Activated naive CD8-positive, alpha-beta T cell treated with anti-CD3 and anti-CD28 coated beads, Interleukin-2, amount 10 ng/mL, durations not matched to agents 7 days and 5 days (primary cell): ENCODE measurements at regions not wholly inside any gene's neighbourhood (a gene's known extent, or its start where the extent isn't known, plus 50 kb on each side); places are given as distances from the start of the nearest gene placed in this dataset.
"Not testable (repeated sequence)": the region's sequence is repeated elsewhere in the genome, so short reads cannot be mapped to it uniquely, and the experiment has no call there.

ENCODE experiments used
- ATAC-seq: fragments of 150-1000 bp; cut with Tn5 transposase; one replicate; pipeline ENCODE4 v1.10.0; 2021; ENCODE audit warnings: low read depth, moderate library complexity
- POLR2A ChIA-PET: fragments of 350-600 bp; sonication (Branson Sonifier 250); formaldehyde crosslinking; loops from one replicate; lab custom pipeline; 2021; ENCODE audit warnings: antibody characterized with exemption; lab: Charles Lee
- DNase-seq: peaks from one replicate; pipeline ENCODE4 v3.0.0; 2021
- H3K27ac Mint-ChIP-seq: one replicate; pipeline ENCODE4 v1.8.0; 2022; ENCODE audit warnings: mild to moderate bottlenecking, mixed read lengths
- H3K27me3 Mint-ChIP-seq: one replicate; pipeline ENCODE4 v1.8.0; 2022; ENCODE audit warnings: mild to moderate bottlenecking, moderate library complexity, mixed read lengths
- H3K36me3 Mint-ChIP-seq: one replicate; pipeline ENCODE4 v1.8.0; 2021; ENCODE audit warnings: mild to moderate bottlenecking, mixed read lengths
- H3K4me1 Mint-ChIP-seq: one replicate; pipeline ENCODE4 v1.8.0; 2021; ENCODE audit warnings: mixed read lengths
- H3K4me3 Mint-ChIP-seq: one replicate; pipeline ENCODE4 v1.8.0; 2022; ENCODE audit warnings: mild to moderate bottlenecking, moderate library complexity, mixed read lengths
- H3K9me3 Mint-ChIP-seq: one replicate; pipeline ENCODE4 v1.8.0; 2021; ENCODE audit warnings: mixed read lengths

DNA sequence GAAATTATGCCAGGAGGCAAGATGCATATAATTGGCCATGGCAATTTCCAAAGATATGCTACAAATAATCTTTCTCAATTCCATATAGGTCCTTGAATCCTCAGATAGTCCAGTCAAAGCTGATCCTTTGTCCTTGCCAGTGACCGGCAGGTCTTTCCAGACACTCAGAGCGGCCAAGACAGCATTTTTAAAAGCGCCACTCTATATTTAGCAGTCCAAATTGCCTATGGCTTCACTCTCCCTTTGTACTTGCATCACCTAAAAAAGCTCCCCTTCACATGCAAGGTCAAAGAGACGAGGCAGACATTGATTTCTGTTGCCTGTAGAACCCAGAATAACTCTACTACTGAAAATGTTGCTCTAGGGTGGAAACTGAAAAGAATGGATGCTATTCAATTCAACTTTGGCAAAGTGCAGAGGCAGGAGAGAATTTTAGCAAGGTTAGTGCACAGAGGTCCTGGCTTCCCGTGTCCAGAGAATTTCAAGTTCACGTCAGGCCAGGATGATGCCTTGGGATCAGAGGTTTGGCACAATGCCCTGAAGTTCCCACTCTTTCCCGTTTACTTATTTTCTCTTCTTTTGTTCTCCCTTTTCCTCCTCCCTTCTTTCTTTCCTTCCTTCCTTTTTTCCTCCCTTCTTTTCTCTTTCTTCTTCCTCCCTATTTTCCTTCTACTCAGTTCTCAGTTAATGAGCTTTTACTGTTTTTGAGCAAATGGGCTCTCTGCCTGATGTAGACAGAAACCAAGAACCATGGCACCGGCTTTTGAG is 108.5 kb downstream of the KCNK1 start:
- H3K27ac Mint-ChIP-seq, result no peak overlapping the region
- ATAC-seq (no peak), DNase-seq (no peak)
- no peaks in the 10 kb centered on the region for H3K4me1 Mint-ChIP-seq
- H3K9me3 Mint-ChIP-seq, result no peaks in the 10 kb centered on the region
- POLR2A ChIA-PET, result no interaction called here
- H3K36me3 Mint-ChIP-seq, result no peaks in the 10 kb centered on the region
- H3K27me3 Mint-ChIP-seq, result peaks cover 2% of the 10 kb centered on the region
- H3K4me3 Mint-ChIP-seq, result no peak overlapping the region

DNA sequence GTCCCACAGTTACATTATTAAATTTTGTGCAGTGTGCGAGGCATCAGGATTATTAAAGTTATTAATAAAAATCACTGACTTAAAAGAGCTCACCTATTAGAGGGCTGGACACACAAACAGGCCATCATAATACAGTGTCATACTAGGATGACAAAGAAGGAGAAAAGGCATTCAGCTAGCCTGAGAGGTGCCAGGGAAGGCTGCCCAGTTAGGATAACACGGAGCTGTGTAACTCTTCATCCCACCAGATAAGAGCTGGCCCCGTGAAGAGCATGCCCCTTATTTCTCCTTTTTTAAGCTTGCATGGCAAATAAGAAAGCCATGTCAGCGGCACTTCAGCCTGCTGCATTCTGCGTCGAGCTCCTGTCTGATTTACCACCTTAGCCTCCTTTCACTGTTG is 109.5 kb downstream of the KCNK1 start:
- no peak for DNase-seq
- POLR2A ChIA-PET, result no interaction called here
- no peak overlapping the region for H3K27ac Mint-ChIP-seq
- H3K4me3 Mint-ChIP-seq, result no peak overlapping the region
- H3K4me1 Mint-ChIP-seq, result no peaks in the 10 kb centered on the region
- no peaks in the 10 kb centered on the region for H3K9me3 Mint-ChIP-seq
- H3K36me3 Mint-ChIP-seq, result no peaks in the 10 kb centered on the region
- H3K27me3 Mint-ChIP-seq, result peaks cover 2% of the 10 kb centered on the region
- ATAC-seq, result no peak

DNA sequence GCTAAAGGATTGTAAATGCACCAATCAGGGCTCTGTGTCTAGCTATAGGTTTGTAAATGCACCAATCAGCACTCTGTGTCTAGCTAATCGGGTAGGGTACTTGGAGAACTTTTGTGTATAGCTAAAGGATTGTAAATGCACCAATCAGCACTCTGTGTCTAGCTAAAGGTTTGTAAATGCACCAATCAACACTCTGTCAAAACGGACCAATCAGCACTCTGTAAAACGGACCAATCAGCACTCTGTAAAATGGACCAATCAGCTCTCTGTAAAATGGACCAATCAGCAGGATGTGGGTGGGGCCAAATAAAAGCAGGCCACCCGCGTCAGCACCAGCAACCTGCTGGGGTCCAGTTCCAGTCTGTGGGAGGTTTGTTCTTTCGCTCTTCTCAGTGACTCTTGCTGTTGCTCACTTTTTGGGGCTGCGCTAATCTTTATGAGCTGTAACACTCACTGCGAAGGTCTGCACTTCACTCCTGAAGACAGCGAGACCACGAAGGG is 110.3 kb downstream of the KCNK1 start:
- H3K27ac Mint-ChIP-seq, H3K4me1 Mint-ChIP-seq, POLR2A ChIA-PET, H3K4me3 Mint-ChIP-seq, ATAC-seq, H3K9me3 Mint-ChIP-seq, DNase-seq, H3K36me3 Mint-ChIP-seq, H3K27me3 Mint-ChIP-seq: not testable (repeated sequence)

DNA sequence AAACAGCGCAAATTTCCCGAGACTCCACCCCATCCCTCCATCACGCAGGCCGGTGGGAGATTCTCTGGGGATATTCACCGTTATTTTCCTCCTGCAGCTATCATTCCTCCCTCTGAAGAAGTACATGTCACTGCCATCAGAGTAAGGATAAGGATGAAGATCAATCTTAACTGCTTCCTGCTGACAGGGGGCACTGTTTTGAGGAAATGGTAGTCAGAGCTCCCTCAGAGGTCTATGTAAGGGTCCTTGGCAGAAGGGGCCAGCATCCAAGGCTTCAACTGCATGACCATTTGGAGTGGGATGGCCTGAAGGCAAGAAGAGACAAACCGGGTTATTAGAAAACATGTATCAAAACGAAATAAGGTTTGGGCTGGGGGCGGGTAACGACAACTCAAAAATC is 111.5 kb downstream of the KCNK1 start:
- ATAC-seq (no peak), DNase-seq (no peak)
- H3K36me3 Mint-ChIP-seq, result no peaks in the 10 kb centered on the region
- H3K4me3 Mint-ChIP-seq, result no peak overlapping the region
- peaks cover 2% of the 10 kb centered on the region for H3K27me3 Mint-ChIP-seq
- H3K9me3 Mint-ChIP-seq, result no peaks in the 10 kb centered on the region
- H3K27ac Mint-ChIP-seq, result no peak overlapping the region
- no peaks in the 10 kb centered on the region for H3K4me1 Mint-ChIP-seq
- POLR2A ChIA-PET, result no interaction called here

DNA sequence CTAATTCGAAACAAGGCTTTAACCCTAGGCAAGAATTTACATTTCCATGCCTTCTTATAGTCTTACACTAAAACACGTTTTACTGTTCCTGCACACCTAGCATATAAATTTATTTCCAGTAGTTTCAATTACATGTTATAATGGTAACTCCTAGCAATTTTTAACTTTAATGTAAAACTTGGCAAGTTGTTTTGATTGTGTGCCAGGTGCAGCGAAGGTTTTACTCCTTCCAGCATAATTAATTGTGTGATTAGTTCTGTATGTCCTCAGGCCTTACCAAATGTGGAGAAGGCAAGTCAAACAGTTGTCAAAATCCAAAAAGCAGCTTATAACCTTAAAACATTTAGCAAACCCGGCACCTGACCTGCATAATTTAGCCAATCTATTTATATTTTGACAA is 114.8 kb downstream of the KCNK1 start:
- H3K4me3 Mint-ChIP-seq, result no peak overlapping the region
- no peak overlapping the region for H3K27ac Mint-ChIP-seq
- H3K4me1 Mint-ChIP-seq, result no peaks in the 10 kb centered on the region
- no peaks in the 10 kb centered on the region for H3K27me3 Mint-ChIP-seq
- H3K9me3 Mint-ChIP-seq, result no peaks in the 10 kb centered on the region
- ATAC-seq, result no peak
- POLR2A ChIA-PET, result no interaction called here
- no peak for DNase-seq
- H3K36me3 Mint-ChIP-seq, result no peaks in the 10 kb centered on the region

DNA sequence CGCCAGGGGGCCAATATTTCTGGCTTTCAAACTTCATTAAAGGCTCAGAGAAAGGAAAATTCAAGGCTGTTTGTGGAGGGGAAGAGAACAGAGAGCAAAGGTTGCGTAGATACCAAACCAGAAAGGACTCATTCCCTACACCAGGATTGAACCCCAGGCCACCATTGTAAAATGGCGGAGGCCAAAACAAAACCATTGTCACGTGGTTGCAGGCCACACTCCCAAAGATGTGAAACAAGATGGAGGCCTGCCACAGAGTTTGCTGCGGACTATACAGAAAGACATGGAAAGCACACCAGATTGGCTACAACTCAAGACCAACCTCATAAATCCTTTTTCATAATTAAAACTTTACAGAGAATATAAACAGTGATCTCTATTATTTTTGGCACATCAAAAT is 116.5 kb downstream of the KCNK1 start:
- Mint-ChIP-seq H3K9me3 (no peaks in the 10 kb centered on the region), H3K27me3 (no peaks in the 10 kb centered on the region), H3K4me1 (no peaks in the 10 kb centered on the region), H3K36me3 (no peaks in the 10 kb centered on the region), H3K27ac (no peak overlapping the region), H3K4me3 (no peak overlapping the region)
- ATAC-seq (no peak), DNase-seq (no peak)
- POLR2A ChIA-PET, result no interaction called here

DNA sequence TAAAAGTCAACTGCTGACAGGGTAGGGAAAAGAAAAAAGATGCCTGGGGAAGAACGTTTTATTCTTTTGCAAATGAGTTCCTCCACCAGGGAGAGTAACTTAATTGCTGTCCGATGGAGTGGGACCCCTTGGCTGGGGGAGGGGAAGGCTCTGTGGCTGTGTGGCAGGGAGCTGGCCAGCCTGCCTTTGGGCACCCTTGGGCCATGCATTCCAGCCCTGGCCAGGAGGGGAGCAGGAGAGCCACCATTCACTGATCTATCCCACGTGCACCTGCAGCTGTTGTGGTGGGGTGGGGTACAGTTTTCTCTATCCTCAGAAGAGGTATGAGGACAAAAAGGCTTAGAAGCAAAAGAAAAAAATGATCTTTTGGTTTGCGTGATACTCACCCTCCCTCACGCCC is 116.9 kb downstream of the KCNK1 start:
- POLR2A ChIA-PET, result no interaction called here
- ATAC-seq, result no peak

DNA sequence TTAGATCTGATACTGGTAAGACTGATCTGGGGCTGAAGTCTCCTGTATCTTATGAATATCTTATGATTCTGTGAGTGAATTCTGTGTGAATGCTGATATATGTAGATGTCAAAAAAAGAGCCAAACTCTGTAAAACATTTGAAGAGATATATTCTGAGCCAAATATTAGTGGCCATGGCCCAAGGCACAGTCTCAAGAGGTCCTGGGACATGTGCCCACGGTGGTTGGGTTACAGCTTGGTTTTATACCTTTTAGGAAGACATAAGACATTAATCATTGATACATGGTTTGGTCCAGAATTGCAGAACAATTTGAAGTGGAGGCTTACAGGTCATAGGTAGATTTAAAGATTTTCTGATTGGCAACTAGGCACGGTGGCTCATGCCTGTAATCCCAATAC is 118.3 kb downstream of the KCNK1 start:
- Mint-ChIP-seq H3K9me3 (no peaks in the 10 kb centered on the region), H3K27me3 (no peaks in the 10 kb centered on the region), H3K4me3 (no peak overlapping the region), H3K27ac (no peak overlapping the region), H3K36me3 (no peaks in the 10 kb centered on the region), H3K4me1 (no peaks in the 10 kb centered on the region)
- POLR2A ChIA-PET, result no interaction called here
- ATAC-seq (no peak), DNase-seq (no peak)

More for the DNA sequence above, 116.9 kb downstream of the KCNK1 start:
- DNase-seq, result no peak
- Mint-ChIP-seq H3K9me3 (no peaks in the 10 kb centered on the region), H3K27me3 (no peaks in the 10 kb centered on the region), H3K4me1 (no peaks in the 10 kb centered on the region), H3K4me3 (no peak overlapping the region), H3K27ac (no peak overlapping the region), H3K36me3 (no peaks in the 10 kb centered on the region)

DNA sequence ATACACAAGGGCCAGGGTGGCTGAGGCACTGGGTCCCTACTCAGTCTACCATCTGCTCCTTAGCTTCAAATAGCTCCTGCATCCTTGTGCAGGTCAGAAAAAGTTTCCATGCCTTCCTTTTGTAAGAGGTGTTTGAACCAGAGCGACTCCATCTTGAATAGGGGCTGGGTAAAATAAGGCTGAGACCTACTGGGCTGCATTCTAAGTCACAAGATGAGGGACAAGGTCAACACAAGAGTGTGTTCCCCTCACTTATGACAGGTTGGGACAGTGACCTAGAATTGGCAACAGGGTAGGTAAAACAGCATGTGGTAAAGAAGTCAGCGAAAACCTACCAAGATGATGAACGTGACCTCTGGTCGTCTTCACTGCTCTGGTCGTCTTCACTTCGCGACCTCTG is 120.5 kb downstream of the KCNK1 start:
- no peak for ATAC-seq
- POLR2A ChIA-PET, result no interaction called here
- H3K27me3 Mint-ChIP-seq, result no peaks in the 10 kb centered on the region
- H3K9me3 Mint-ChIP-seq, result no peaks in the 10 kb centered on the region
- no peak for DNase-seq
- H3K4me3 Mint-ChIP-seq, result no peak overlapping the region
- H3K4me1 Mint-ChIP-seq, result no peaks in the 10 kb centered on the region
- H3K36me3 Mint-ChIP-seq, result no peaks in the 10 kb centered on the region
- H3K27ac Mint-ChIP-seq, result no peak overlapping the region

DNA sequence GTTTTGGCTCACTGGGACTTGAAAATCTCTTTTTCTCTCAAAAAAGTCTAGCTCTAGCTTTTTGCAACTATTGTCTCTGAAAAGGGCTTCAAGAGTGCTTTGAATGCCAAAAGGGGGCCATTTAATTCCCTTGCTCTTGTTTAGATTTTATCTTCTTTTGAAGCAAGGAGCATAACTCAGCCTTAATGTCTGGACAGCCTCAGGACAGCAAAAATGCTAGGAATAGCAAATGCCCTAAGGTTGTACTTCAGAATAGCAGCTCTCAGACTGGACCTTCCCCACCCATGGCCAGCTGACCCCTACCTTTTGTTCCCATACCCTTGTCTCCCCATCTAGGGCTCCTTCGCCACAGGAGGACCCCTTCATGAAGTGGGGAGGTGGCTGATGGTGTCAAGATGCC is 121.4 kb downstream of the KCNK1 start:
- POLR2A ChIA-PET, result no interaction called here
- Mint-ChIP-seq H3K9me3 (no peaks in the 10 kb centered on the region), H3K27ac (no peak overlapping the region), H3K27me3 (peaks cover under 1% of the 10 kb centered on the region), H3K4me3 (no peak overlapping the region), H3K4me1 (no peaks in the 10 kb centered on the region), H3K36me3 (no peaks in the 10 kb centered on the region)
- ATAC-seq (no peak), DNase-seq (no peak)

DNA sequence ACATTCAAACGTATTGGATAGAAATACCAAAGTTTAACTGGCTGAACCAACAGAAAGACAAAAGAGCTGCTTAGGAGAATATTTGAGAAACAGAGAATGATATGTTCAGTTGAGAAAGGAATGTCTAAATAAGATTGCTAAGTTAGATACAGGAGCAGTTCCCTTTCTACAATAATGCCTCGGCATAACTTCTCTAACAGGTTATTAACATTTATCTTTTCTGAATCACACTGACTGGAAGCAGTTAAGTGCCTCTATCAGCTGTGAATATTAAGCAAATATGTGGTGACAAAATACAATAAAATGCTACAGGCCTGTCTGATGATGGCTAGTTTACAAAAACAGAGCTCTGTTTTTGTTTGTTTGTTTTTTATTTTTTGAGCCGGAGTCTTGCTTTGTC is 121.9 kb downstream of the KCNK1 start:
- no peak for DNase-seq
- H3K4me1 Mint-ChIP-seq, result no peaks in the 10 kb centered on the region
- H3K27ac Mint-ChIP-seq, result no peak overlapping the region
- no peaks in the 10 kb centered on the region for H3K9me3 Mint-ChIP-seq
- H3K36me3 Mint-ChIP-seq, result no peaks in the 10 kb centered on the region
- no peak overlapping the region for H3K4me3 Mint-ChIP-seq
- H3K27me3 Mint-ChIP-seq, result peaks cover 3% of the 10 kb centered on the region
- POLR2A ChIA-PET, result no interaction called here
- ATAC-seq, result no peak

DNA sequence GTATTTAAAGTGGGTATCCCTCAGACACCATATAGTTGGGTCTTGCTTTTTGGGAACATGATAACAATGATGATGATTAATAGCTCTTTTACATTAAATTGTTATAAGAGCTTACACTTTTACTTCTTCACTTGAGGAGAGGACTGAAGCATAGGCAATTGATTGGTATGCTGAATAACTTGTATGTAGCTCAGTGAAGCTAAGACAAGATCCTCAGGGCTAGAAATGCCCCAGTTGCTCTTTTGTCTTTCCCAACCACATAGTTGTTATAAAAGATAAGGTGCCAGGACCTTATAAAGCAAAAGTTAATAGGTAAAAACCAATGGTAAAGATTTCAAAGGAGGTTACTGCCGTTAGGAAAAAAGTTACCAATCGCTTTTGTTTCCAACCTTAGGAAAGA is 123.4 kb downstream of the KCNK1 start:
- DNase-seq (no peak), ATAC-seq (no peak)
- no peak overlapping the region for H3K27ac Mint-ChIP-seq
- no peak overlapping the region for H3K4me3 Mint-ChIP-seq
- H3K4me1 Mint-ChIP-seq, result no peaks in the 10 kb centered on the region
- POLR2A ChIA-PET, result no interaction called here
- H3K27me3 Mint-ChIP-seq, result peaks cover 3% of the 10 kb centered on the region
- no peaks in the 10 kb centered on the region for H3K36me3 Mint-ChIP-seq
- H3K9me3 Mint-ChIP-seq, result no peaks in the 10 kb centered on the region

DNA sequence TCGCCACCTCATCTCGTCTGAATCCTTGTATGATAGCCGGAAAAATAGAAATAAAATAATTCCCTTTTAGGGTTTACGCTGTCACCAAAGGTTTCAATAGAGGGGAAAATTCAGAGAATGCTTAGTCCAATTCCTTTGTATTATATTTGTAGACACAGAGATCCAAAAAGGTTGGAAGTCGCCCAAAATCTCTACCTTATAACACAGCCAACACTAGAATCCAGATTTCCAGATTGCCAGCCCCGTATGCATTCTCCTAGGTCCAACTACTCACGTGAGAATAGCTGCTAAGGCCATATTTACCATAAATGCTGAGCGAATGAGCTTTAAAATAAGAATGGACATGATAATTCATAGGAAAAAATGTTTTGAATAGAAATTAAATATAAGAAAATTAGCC is 124.5 kb downstream of the KCNK1 start:
- POLR2A ChIA-PET, result no interaction called here
- H3K4me1 Mint-ChIP-seq, result no peaks in the 10 kb centered on the region
- no peak overlapping the region for H3K27ac Mint-ChIP-seq
- no peaks in the 10 kb centered on the region for H3K9me3 Mint-ChIP-seq
- no peaks in the 10 kb centered on the region for H3K36me3 Mint-ChIP-seq
- no peak for ATAC-seq
- DNase-seq, result no peak
- no peak overlapping the region for H3K4me3 Mint-ChIP-seq
- H3K27me3 Mint-ChIP-seq, result peaks cover 3% of the 10 kb centered on the region

DNA sequence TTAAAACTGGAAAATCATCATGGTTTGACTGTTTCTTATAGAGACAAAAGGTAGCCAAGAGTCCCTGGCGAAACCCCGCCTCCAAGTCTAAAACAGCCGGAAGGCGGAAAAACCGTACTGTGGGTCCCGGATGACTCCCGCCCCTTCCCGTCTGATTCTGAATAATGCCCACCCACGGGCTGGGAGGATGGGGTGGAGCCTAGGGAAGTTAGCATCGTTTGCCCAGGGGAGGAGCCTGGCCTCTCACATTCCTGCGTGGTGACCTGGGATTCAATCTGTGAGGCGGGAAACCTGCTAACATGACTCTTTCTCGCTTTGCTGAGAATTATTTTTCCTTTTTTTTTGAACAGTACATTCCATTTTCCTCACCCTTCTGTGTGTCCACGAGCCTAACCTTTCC is 124.9 kb downstream of the KCNK1 start:
- no peaks in the 10 kb centered on the region for H3K4me1 Mint-ChIP-seq
- H3K27me3 Mint-ChIP-seq, result peaks cover 3% of the 10 kb centered on the region
- no peak overlapping the region for H3K27ac Mint-ChIP-seq
- no peak overlapping the region for H3K4me3 Mint-ChIP-seq
- POLR2A ChIA-PET, result no interaction called here
- H3K9me3 Mint-ChIP-seq, result no peaks in the 10 kb centered on the region
- no peaks in the 10 kb centered on the region for H3K36me3 Mint-ChIP-seq
- DNase-seq, result no peak
- ATAC-seq, result no peak
